Stimulated activated CD4-positive, alpha-beta T cell treated with anti-CD3 and anti-CD28 coated beads, TNF-alpha, amount 100 ng/mL, for 4 hours (primary cell): ENCODE measurements at regions not wholly inside any gene's neighbourhood (a gene's known extent, or its start where the extent isn't known, plus 50 kb on each side); places are given as distances from the start of the nearest gene placed in this dataset.

Experiments
- DNase-seq, 3 experiments: peaks; one replicate each; pipeline ENCODE4 v3.0.0-alpha.2; 2020; ENCODE audit warnings: low read depth in 3 of 3

GRCh38 chr5:149441986-149442385 lies 62.9 kb upstream of the IL17B start:
- no peak for DNase-seq

GRCh38 chr5:149441194-149441753 lies 62.2 kb upstream of the IL17B start:
- DNase-seq, result no peak

GRCh38 chr5:149439899-149440542 lies 60.9 kb upstream of the IL17B start:
- no peak for DNase-seq

- DNase-seq, result no peak
These were observed 59.6 kb upstream of the IL17B start for GRCh38 chr5:149438711-149439132.

GRCh38 chr5:149438281-149438680 lies 59.2 kb upstream of the IL17B start:
- no peak for DNase-seq

GRCh38 chr5:149437391-149438040 lies 58.4 kb upstream of the IL17B start:
- no peak for DNase-seq

GRCh38 chr5:149435660-149436059 lies 56.6 kb upstream of the IL17B start:
- no peak for DNase-seq

GRCh38 chr5:149435015-149435376 lies 55.9 kb upstream of the IL17B start:
- DNase-seq, result no peak

- peak; percentile 14 to 31 (median 26) for DNase-seq
These were observed 55.3 kb upstream of the IL17B start for GRCh38 chr5:149434162-149435014.

- DNase-seq, result no peak
These were observed 54.5 kb upstream of the IL17B start for GRCh38 chr5:149433524-149434131.

GRCh38 chr5:149432911-149433401 lies 53.9 kb upstream of the IL17B start:
- DNase-seq, result no peak

GRCh38 chr5:149432376-149432775 lies 53.3 kb upstream of the IL17B start:
- DNase-seq, result no peak

- DNase-seq, result no peak
These were observed 51.0 kb upstream of the IL17B start for GRCh38 chr5:149429839-149430721.
